OCI-LY1 (cell line): ENCODE measurements at regions not wholly inside any gene's neighbourhood (a gene's known extent, or its start where the extent isn't known, plus 50 kb on each side); places are given as distances from the start of the nearest gene placed in this dataset.

Source experiments
- EZH2 ChIP-seq: fragments of 200-600 bp; sonication (generic), shearing (Covaris generic); IDR thresholded peaks from 2 replicates; pipeline ENCODE4 v1.8.0; 2017; ENCODE audit warnings: borderline replicate concordance, mixed run types, mild to moderate bottlenecking, antibody characterized with exemption, low read length, moderate library complexity, mixed read lengths
- TF ChIP-seq, protein P1 (sequence below): fragments of 200-600 bp; sonication (generic), shearing (Covaris generic); IDR thresholded peaks from 2 replicates; pipeline ENCODE4 v1.5.1; 2017; ENCODE audit warnings: mild to moderate bottlenecking, antibody characterized with exemption, low read length, moderate library complexity, mixed read lengths

GRCh38 chr16:17526956-17527937, 56.5 kb upstream of the XYLT1 start:
- no peak for TF ChIP-seq EZH2
- TF ChIP-seq, protein P1, sequence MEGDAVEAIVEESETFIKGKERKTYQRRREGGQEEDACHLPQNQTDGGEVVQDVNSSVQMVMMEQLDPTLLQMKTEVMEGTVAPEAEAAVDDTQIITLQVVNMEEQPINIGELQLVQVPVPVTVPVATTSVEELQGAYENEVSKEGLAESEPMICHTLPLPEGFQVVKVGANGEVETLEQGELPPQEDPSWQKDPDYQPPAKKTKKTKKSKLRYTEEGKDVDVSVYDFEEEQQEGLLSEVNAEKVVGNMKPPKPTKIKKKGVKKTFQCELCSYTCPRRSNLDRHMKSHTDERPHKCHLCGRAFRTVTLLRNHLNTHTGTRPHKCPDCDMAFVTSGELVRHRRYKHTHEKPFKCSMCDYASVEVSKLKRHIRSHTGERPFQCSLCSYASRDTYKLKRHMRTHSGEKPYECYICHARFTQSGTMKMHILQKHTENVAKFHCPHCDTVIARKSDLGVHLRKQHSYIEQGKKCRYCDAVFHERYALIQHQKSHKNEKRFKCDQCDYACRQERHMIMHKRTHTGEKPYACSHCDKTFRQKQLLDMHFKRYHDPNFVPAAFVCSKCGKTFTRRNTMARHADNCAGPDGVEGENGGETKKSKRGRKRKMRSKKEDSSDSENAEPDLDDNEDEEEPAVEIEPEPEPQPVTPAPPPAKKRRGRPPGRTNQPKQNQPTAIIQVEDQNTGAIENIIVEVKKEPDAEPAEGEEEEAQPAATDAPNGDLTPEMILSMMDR, result no peak
